Natural killer cell (primary cell): ENCODE measurements at regions not wholly inside any gene's neighbourhood (a gene's known extent, or its start where the extent isn't known, plus 50 kb on each side); places are given as distances from the start of the nearest gene placed in this dataset.
"Not testable (repeated sequence)": the region's sequence is repeated elsewhere in the genome, so short reads cannot be mapped to it uniquely, and the experiment has no call there.

Experiments used
- ATAC-seq, 3 donors: fragments of 150-1000 bp in 2 of 3; fragments of 200-7000 bp in 1 of 3; cut with Tn5 transposase; 1 replicate in 1 of 3; 2 replicates in 2 of 3; pipeline ENCODE4 v1.10.0; 2021; ENCODE audit warnings: mild to moderate bottlenecking in 2 of 3, moderate library complexity in 2 of 3
- DNase-seq, 2 donors: peaks; one replicate each; pipeline versions ENCODE4 v3.0.0 to v3.0.0-alpha.2; 2013 to 2021; ENCODE audit warnings: mixed read lengths in 1 of 2
- H3K27ac ChIP-seq: one replicate; pipeline ENCODE4 v1.5.1; 2013; ENCODE audit warnings: mild to moderate bottlenecking, low read length
- H3K27me3 ChIP-seq: one replicate; pipeline ENCODE4 v1.6.1; 2013; ENCODE audit warnings: low read length; ENCODE audit not compliant: control insufficient read depth, insufficient read depth
- H3K36me3 ChIP-seq: one replicate; pipeline ENCODE4 v1.6.1; 2013; ENCODE audit warnings: low read length; ENCODE audit not compliant: control insufficient read depth, insufficient read depth
- H3K4me1 ChIP-seq: one replicate; pipeline ENCODE4 v1.6.1; 2013; ENCODE audit warnings: low read length; ENCODE audit not compliant: control insufficient read depth, insufficient read depth
- H3K4me3 ChIP-seq: one replicate; pipeline ENCODE4 v1.5.1; 2013; ENCODE audit warnings: low read length
- H3K9me3 ChIP-seq: one replicate; pipeline ENCODE4 v1.6.1; 2013; ENCODE audit warnings: low read length; ENCODE audit not compliant: control insufficient read depth, insufficient read depth
- H3K27ac Mint-ChIP-seq, 2 donors: one replicate each; pipeline ENCODE4 v1.8.0; 2022; ENCODE audit warnings: mild to moderate bottlenecking in 2 of 2, mixed read lengths in 2 of 2, moderate library complexity in 1 of 2
- H3K27me3 Mint-ChIP-seq, 2 donors: one replicate each; pipeline ENCODE4 v1.8.0; 2022; ENCODE audit warnings: low read depth in 2 of 2, mixed read lengths in 2 of 2
- H3K36me3 Mint-ChIP-seq: one replicate; pipeline ENCODE4 v1.8.0; 2022; ENCODE audit warnings: mixed read lengths
- H3K4me1 Mint-ChIP-seq, 2 donors: one replicate each; pipeline ENCODE4 v1.8.0; 2022; ENCODE audit warnings: mixed read lengths in 2 of 2
- H3K4me3 Mint-ChIP-seq: one replicate; pipeline ENCODE4 v1.8.0; 2022; ENCODE audit warnings: mild to moderate bottlenecking, moderate library complexity, mixed read lengths
- H3K9me3 Mint-ChIP-seq, 2 donors: one replicate each; pipeline ENCODE4 v1.8.0; 2022; ENCODE audit warnings: mixed read lengths in 2 of 2
- whole genome bisulfite sequencing: methylation state at CpG from one replicate; pipeline ENCODE4 v1.1.7; 2013; ENCODE audit warnings: missing lambda C conversion rate; ENCODE audit not compliant: insufficient coverage; 5-methylcytosine and 5-hydroxymethylcytosine counted together
- intact Hi-C: fragments of 100-400 bp; cut with micrococcal nuclease; formaldehyde crosslinking; loops from one replicate; pipeline ENCODE4 v1.14.2; 2022
- TF ChIP-seq, protein P1 (sequence below): fragments of 200-600 bp; IDR thresholded peaks from one replicate; pipeline ENCODE4 v1.8.0; 2022; ENCODE audit warnings: antibody characterized with exemption

DNA sequence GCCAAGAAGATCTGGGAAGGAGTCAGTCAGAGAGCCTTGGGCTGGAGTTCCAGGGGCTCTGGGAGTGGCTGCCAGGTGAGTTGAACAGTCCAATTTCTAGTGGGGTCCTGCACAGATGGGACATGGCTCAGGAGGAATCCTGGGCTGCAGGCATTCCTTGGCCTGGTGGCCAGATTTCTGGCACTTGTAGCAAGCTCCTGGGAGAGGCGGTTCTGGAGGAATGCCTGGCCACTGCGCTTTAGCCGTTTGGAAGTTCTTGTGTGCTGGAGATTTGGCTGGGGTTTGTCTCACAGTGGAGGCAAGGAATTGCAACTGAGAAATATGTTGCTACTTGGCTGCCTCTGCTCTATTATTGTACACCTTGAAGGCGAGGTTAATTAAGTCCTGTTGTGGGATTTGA, 133.9 kb upstream of the CCZ1B start:
- H3K27me3 Mint-ChIP-seq, result peaks cover 7 to 16% of the 10 kb centered on the region in 2 donors
- H3K9me3 ChIP-seq, ATAC-seq, H3K4me3 ChIP-seq, H3K9me3 Mint-ChIP-seq, H3K27ac ChIP-seq, H3K36me3 ChIP-seq, H3K27ac Mint-ChIP-seq, H3K27me3 ChIP-seq, intact Hi-C loops, H3K36me3 Mint-ChIP-seq, DNase-seq, H3K4me1 ChIP-seq, H3K4me3 Mint-ChIP-seq, H3K4me1 Mint-ChIP-seq: not testable (repeated sequence)
- WGBS, result 93% methylated on average over 4 of the region's 4 CpGs

DNA sequence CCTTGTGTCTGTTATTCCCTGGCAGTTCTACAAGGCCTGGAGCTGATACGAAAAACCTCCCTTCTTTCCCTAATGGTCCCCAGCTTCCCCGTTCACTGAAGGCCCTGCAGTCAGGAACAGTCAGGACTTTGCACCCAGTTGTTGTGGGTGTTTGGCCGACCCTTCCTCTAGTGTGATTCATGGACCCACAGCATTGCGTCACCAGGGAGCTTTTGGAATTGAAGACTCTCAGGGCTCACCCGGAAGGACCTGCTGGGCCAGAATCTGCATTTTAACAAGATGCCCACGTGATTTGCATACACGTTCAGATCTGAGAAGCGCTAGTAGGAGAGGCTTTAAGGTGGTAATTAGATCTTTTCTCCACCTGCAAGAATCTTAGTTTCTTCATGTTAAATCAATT, 136.8 kb upstream of the CCZ1B start:
- H3K4me1 ChIP-seq, H3K36me3 ChIP-seq, intact Hi-C loops, H3K27ac ChIP-seq, H3K9me3 ChIP-seq, H3K4me3 ChIP-seq, H3K27ac Mint-ChIP-seq, H3K27me3 ChIP-seq, H3K4me1 Mint-ChIP-seq, H3K9me3 Mint-ChIP-seq, ATAC-seq, H3K4me3 Mint-ChIP-seq, DNase-seq, H3K36me3 Mint-ChIP-seq: not testable (repeated sequence)
- H3K27me3 Mint-ChIP-seq, result peaks cover 9 to 16% of the 10 kb centered on the region in 2 donors
- 66% methylated on average over 6 of the region's 8 CpGs for WGBS

- not testable (repeated sequence) for H3K36me3 Mint-ChIP-seq, H3K4me1 Mint-ChIP-seq, H3K27me3 ChIP-seq, H3K4me1 ChIP-seq, H3K4me3 Mint-ChIP-seq, H3K27ac Mint-ChIP-seq, H3K4me3 ChIP-seq, H3K9me3 ChIP-seq, H3K27ac ChIP-seq, H3K9me3 Mint-ChIP-seq, H3K36me3 ChIP-seq, ATAC-seq
- intact Hi-C loops, result loop anchor here (2.0 kb wide), 1 partner anchor 576 kb away; no protein-coding TSS in a partner anchor
- peaks cover 2 to 16% of the 10 kb centered on the region in 2 donors for H3K27me3 Mint-ChIP-seq
- peak; percentile 23 to 67 for DNase-seq
- 44% methylated on average over 5 of the region's 6 CpGs for WGBS
- TF ChIP-seq, protein P1, sequence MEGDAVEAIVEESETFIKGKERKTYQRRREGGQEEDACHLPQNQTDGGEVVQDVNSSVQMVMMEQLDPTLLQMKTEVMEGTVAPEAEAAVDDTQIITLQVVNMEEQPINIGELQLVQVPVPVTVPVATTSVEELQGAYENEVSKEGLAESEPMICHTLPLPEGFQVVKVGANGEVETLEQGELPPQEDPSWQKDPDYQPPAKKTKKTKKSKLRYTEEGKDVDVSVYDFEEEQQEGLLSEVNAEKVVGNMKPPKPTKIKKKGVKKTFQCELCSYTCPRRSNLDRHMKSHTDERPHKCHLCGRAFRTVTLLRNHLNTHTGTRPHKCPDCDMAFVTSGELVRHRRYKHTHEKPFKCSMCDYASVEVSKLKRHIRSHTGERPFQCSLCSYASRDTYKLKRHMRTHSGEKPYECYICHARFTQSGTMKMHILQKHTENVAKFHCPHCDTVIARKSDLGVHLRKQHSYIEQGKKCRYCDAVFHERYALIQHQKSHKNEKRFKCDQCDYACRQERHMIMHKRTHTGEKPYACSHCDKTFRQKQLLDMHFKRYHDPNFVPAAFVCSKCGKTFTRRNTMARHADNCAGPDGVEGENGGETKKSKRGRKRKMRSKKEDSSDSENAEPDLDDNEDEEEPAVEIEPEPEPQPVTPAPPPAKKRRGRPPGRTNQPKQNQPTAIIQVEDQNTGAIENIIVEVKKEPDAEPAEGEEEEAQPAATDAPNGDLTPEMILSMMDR, result peak; percentile 22
These were observed 139.0 kb upstream of the CCZ1B start for GRCh38 chr7:6965051-6965450.

DNA sequence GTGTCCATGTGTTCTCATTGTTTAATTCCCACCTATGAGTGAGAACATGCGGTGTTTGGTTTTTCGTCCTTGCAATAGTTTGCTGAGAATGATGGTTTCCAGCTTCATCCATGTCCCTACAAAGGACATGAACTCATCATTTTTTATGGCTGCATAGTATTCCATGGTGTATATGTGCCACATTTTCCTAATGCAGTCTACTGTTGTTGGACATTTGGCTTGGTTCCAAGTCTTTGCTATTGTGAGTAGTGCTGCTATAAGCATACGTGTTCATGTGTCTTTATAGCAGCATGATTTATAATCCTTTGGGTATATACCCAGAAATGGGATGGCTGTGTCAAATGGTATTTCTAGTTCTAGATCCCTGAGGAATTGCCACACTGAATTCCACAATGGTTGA, 144.1 kb upstream of the CCZ1B start:
- H3K36me3 ChIP-seq, ATAC-seq, H3K36me3 Mint-ChIP-seq, H3K4me3 Mint-ChIP-seq, DNase-seq, H3K27ac Mint-ChIP-seq, H3K4me1 Mint-ChIP-seq, H3K9me3 Mint-ChIP-seq, H3K27me3 ChIP-seq, intact Hi-C loops, H3K4me3 ChIP-seq, H3K4me1 ChIP-seq, H3K9me3 ChIP-seq, H3K27ac ChIP-seq, H3K27me3 Mint-ChIP-seq: not testable (repeated sequence)
- WGBS, result 100% methylated on average over 1 of the region's 3 CpGs

GRCh38 chr7:6974876-6975275, 148.8 kb upstream of the CCZ1B start:
- intact Hi-C loops, H3K36me3 ChIP-seq, H3K36me3 Mint-ChIP-seq, H3K9me3 ChIP-seq, ATAC-seq, H3K4me3 Mint-ChIP-seq, H3K27me3 Mint-ChIP-seq, H3K4me1 ChIP-seq, H3K4me1 Mint-ChIP-seq, H3K4me3 ChIP-seq, H3K27ac ChIP-seq, H3K9me3 Mint-ChIP-seq, H3K27me3 ChIP-seq, DNase-seq, H3K27ac Mint-ChIP-seq: not testable (repeated sequence)
- WGBS, result 100% methylated on average over 7 of the region's 27 CpGs

GRCh38 chr7:6975346-6975745, 149.3 kb upstream of the CCZ1B start:
- H3K4me3 Mint-ChIP-seq, H3K9me3 ChIP-seq, H3K27ac ChIP-seq, H3K27me3 Mint-ChIP-seq, intact Hi-C loops, H3K36me3 Mint-ChIP-seq, H3K4me1 ChIP-seq, ATAC-seq, H3K4me1 Mint-ChIP-seq, H3K27ac Mint-ChIP-seq, H3K36me3 ChIP-seq, H3K27me3 ChIP-seq, H3K9me3 Mint-ChIP-seq, DNase-seq, H3K4me3 ChIP-seq: not testable (repeated sequence)
- WGBS, result 96% methylated on average over 24 of the region's 28 CpGs

DNA sequence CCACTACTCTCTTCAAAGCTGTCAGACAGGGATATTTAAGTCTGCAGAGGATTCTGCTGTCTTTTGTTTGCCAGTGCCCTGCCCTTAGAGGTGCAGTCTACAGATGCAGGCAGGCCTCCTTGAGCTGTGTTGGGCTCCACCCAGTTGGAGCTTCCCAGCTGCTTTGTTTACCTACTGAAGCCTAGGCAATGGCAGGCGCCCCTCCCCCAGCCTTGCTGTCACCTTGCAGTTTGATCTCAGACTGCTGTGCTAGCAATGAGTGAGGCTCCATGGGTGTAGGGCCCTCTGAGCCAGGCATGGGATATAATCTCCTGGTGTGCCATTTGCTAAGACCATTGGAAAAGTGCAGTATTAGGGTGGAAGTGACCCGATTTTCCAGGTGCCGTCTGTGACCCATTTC, 151.3 kb upstream of the CCZ1B start:
- H3K4me1 ChIP-seq, DNase-seq, ATAC-seq, H3K9me3 ChIP-seq, H3K4me3 Mint-ChIP-seq, intact Hi-C loops, H3K4me3 ChIP-seq, H3K27me3 ChIP-seq, H3K4me1 Mint-ChIP-seq, H3K27ac Mint-ChIP-seq, H3K27ac ChIP-seq, H3K36me3 ChIP-seq, H3K9me3 Mint-ChIP-seq, H3K36me3 Mint-ChIP-seq: not testable (repeated sequence)
- H3K27me3 Mint-ChIP-seq, result peaks cover 9 to 11% of the 10 kb centered on the region in 2 donors
- 82% methylated on average over 3 of the region's 3 CpGs for WGBS

DNA sequence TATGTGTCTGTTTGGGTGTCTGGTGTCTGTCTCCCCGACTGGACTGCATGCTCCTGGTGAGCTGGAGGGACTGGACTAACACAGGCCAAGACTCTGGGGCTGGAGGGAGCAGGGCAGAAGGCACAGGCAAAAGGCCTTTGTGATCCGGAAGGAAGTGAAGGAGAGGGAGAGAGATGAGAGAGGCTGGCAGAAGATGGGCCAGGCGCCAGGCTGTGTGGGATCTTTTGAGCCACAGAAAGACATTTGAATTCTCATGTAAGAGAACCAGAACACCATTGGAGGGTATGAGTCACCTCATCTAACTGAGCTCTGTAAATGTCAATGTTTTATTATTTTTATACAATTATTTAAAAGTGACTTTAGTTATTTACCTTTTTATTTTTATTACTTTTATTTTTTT, 152.3 kb upstream of the CCZ1B start:
- DNase-seq, H3K4me1 ChIP-seq, H3K4me3 ChIP-seq, H3K27me3 ChIP-seq, H3K36me3 Mint-ChIP-seq, H3K36me3 ChIP-seq, H3K9me3 ChIP-seq, intact Hi-C loops, H3K4me3 Mint-ChIP-seq, H3K9me3 Mint-ChIP-seq, H3K27ac ChIP-seq, ATAC-seq, H3K27ac Mint-ChIP-seq, H3K4me1 Mint-ChIP-seq: not testable (repeated sequence)
- WGBS, result 86% methylated on average over 3 of the region's 3 CpGs
- H3K27me3 Mint-ChIP-seq, result peaks cover 9 to 11% of the 10 kb centered on the region in 2 donors
